HG03558 (cell line): ENCODE measurements at regions not wholly inside any gene's neighbourhood (a gene's known extent, or its start where the extent isn't known, plus 50 kb on each side); places are given as distances from the start of the nearest gene placed in this dataset.
"Not testable (repeated sequence)": the region's sequence is repeated elsewhere in the genome, so short reads cannot be mapped to it uniquely, and the experiment has no call there.

Experiments used
- ATAC-seq: cut with Tn5 transposase; IDR thresholded peaks from one replicate; pipeline ENCODE4 v1.9.1; 2021; ENCODE audit warnings: moderate number of reproducible peaks; ENCODE audit not compliant: unreplicated experiment; ENCODE audit errors: extremely low read depth

DNA sequence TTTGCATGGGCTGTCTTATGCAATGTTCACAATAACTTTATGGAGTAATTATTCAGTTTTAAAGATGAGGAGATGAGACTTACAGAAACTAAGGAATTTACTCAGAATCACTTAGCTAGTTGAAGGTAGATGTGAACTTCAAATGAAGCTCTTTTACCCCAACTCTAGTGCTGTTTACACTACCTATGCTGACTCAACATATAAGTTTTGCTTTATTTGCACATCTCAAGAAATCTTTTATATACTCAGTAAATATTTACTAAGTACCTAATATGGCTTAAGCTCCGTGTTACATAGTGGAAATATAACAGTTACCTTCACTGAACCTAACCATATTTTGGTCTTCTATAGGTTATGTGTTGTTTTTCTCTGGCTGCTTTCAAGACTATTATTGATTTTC lies 293.2 kb downstream of the ANXA1 start:
- ATAC-seq: no peak

DNA sequence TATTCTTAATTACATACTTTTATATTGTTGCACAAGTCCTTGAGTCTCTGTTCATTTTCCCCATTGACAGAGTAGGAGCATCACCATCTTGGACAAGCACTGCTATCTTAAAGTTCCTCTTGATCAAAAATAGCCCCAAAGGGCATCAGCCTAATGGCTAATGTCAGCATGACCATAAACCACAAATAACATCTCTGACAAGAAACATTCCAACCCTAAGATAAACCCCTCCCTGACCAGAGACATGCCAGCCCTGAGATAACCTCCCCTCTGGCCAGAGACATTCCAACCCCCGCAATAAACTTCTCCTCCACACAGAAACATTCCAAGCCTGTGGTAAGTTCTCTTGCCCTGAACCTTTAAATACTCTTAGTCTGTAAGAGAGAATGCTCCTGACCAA lies 293.7 kb downstream of the ANXA1 start:
- ATAC-seq: not testable (repeated sequence)

DNA sequence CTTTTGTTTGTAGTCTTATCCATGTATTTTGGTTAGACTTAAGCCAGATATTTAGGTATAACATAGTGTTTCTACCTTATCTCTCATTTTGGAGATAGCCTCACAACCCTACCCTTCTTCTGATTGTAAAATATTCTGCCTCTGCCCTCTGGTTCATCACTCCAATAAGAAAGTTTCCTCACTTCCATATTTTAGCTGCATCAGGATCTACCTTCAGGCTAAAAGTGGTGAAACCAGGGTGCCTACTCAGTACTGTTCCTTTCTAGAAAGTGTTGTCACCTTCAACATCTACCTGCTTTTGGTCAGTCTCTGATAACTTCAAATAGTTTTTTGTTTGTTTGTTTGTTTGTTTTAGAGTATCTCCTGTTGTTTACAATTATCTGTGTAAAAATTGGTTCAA lies 294.6 kb downstream of the ANXA1 start:
- no peak for ATAC-seq

DNA sequence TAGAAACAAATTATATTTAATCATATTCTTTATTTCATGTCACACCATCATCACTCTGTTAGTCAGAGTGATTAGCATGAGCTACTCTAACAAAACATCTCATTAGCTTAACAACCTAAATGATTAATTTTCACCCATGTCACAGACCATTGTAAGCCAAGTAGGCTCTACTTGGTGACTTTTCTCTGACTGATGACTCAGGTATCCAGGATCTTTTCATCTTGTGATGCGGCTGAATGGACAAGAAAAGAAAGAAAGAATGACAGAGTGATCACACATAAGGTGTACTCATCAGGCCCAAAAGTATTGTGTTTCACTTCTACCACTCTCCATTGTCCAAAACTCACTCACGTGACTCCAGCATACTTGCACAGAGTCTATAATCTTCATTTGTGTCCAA lies 299.3 kb downstream of the ANXA1 start:
- no peak for ATAC-seq

DNA sequence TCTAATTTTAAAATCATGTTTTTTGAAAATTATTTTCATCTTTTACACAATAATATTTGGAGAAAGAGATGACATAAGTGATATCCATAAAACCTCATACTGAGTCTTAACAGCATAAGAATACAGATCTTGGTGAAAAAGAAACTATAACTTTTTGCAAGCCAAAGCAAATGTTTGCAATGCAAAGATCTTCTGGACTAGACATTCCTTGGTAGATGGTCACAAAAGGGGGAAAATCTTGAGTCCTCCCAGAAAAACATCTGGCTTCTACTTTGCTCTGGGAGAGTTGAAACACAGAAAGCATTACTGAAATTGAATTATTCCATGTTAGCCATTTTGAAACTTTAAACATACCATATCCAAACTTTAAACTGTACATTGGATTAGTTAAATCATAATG lies 308.2 kb downstream of the ANXA1 start:
- no peak for ATAC-seq

DNA sequence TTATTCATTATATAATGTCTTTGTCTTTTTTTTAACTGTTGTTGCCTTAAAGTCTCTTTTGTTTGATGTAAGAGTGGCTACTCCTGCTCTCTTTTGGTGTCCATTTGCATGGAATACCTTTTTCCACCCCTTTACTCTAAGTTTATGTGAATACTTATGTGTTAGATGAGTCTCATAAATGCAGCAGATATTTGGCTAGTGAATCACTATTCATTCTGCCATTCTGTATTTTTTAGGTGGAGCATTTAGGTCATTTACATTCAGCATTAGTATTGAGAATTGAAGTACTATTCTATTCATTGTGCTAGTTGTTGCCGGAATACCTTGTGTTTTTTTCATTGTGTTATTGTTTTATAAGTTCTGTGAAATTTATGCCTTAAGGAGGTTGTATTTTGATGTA lies 317.1 kb downstream of the ANXA1 start:
- ATAC-seq: no peak

DNA sequence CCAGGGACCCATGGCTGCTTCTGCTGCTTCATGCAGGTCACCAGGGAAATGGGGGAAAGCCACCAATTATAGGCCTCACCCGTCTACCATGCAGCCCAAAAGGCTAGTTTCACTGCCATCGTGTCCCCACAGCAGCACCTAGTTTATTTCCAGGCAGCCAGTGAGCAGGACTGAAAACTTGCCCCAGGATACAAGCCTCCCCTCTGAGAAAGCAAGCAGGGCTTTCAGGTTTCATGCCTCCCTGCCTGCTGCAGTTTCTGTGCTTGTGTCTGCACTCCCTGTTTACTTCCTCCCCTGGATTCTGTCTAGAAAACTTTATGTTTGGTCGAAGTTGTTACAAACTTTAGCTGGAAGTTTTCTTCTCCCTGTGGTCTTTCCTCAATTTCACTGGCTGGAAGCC lies 319.1 kb downstream of the ANXA1 start:
- no peak for ATAC-seq

DNA sequence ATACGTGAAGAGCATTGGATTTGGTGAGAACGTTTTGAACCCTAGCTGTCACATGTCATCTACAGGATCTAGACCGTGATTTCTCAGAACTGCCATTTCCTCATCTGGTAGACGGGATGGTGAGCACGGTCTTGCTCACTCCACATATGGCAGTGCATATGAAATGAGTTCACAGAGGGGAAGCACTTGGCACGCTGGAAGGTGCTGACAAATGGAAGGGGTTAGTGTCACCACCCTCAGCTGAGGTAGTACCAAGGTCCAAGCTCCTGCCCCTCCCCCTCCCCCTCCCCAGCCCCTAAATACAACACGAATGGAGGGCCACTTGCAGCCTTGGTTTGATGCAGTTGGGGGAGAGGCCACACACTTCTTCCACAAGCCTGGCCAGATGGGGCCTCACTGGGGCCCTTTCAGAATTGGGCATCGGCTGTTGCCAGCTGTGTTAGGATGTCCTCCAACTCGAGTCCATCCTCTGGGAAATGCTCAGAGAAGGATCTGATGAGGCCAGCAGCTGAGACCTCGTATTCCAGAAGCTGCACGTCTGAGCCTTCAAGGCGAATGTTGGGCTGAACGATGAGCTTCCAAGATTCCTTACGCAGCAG lies 322.4 kb downstream of the ANXA1 start:
- ATAC-seq: no peak

DNA sequence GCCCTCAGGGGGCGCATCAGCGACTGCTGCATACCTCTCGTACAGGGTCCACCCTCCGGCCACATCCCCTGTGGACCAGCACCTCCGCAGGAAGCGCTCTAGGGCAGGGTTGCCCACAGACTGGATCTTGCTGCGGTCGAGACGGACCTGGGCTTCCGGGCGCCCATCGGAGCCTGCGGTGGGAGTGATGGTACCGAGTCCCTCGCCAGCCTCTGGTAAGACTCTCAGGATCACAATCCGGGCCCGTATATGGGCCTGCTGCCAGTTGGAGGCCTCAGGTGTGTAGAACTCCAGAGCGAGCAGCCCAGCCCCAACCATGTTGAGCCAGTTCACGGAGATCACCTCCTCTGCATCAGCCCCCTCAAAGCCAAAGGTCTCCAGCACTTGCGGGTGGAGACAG lies 323.0 kb downstream of the ANXA1 start:
- ATAC-seq: no peak

DNA sequence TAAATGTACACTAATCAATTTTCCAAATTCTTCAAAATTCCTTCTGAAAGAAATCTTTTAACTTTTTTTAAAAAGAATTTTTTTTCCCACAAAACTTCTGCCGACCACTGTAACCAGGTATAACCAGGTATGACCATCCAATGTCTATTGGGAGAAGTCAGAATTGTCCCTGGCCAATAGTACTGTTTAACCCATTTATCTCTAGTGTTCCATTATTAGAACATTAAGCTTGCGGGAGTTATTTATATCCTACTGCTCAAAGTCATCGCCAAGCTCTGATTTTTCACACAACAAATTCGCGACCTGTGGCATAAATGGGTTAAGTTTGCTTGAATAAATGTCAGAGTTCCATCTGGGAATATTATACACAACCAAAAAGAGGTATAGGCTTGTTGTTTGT lies 343.2 kb downstream of the ANXA1 start:
- no peak for ATAC-seq

DNA sequence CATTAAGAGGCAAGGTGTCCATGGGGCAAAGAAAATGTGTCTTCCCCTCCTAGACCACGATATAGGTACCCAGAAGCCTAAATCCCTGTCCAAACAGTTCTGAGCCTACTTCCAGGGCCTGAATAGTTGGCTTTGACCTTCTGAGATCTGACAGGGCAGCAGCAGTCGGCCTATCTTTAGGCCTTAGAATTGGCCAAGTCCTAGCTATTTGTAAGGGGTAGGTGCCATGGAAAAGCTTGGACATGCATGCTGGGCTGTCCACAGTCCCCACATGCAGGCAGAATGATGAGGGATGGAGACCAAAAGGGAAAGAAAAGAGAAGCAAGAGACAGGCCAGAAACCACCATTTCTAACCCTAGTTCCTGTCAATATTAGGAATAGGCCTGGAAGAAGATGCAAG lies 346.1 kb downstream of the ANXA1 start:
- ATAC-seq: no peak

DNA sequence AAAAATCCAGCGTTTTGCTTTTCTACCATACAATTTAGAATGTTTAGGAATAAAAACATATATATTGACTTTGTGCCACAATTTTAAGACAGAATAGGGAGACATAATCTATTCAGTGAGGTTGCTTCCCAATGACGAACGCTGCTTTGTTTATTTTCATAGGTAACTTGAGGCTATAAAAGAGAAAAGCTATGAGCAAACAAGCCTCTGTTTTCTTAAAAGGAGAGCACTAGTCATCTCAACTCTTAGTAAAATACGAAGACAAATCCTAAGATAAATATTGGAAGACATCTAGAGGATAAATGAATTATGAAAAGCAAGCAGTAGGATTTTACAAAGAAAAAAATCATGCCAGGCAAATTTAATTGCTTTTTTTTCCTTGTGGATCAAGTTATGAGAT lies 363.6 kb downstream of the ANXA1 start:
- no peak for ATAC-seq

DNA sequence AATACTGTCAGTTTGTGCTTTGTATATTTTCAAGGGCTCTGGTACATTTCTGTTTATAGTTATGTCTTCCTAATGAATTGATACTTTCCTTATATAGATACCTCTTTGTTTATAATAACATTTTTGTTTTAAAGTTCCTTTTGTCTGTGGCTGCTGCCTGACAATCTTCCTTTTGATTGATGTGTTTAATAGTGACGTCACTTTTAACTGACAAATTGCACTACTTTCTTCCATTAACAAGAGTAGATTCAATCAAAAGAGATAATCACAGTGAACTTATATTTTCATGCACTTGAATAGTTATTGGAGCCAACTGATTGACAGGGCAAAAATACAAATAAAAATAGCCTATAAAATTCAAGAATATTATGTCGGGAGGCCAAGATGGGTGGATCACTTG lies 371.7 kb downstream of the ANXA1 start:
- ATAC-seq: no peak

DNA sequence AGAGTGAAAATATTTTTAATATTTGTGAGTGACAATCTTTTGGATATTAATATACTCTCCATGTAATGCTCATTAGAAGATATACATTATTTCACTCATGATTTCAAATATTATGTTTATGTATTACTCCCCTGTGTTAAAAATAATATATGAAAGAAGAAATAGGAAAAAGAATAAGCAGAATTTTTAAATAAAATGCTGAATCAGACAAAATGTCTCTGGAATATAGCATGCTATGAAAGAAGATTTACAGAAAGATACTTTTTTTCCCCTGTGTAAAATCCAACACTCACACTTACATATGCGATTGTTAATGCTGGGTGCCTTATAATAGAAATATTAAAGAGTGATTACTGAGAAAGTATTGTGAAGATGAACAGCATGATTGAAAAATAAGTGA lies 373.7 kb downstream of the ANXA1 start:
- no peak for ATAC-seq

DNA sequence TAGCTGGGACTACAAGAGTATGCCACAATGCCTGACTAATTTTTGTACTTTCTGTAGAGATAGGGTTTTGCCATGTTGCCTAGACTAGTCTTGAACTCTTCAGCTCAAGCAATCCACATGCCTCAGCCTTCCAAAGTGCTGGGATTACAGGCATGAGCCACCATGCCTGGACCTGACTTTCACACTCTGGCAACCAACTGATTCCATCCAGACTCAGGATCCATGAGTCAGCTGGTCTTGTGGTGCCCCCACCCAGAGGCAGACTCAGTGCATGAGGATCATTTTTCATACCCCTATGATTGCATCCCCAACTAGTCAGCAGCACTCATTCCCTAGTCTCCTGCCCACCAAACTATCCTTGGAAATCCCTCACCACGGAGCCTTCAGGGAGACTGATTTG lies 375.9 kb downstream of the ANXA1 start:
- ATAC-seq: no peak

DNA sequence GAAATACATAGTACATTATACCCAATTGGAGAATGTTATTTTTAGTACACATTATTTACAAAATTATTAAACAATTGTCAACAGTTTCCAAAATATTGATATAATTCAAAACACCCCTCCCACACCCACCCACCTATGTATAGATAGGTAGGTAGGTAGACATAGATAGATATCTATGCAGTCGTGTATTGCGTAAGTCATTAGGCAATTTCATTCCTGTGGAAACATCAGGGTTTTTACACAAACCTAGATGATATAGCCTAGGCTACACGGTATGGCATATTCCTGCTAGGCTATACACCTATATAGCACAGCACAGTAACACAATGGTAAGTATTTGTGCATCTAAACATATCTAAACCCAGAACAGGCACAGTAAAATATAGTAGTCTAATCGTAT lies 377.3 kb downstream of the ANXA1 start:
- no peak for ATAC-seq

DNA sequence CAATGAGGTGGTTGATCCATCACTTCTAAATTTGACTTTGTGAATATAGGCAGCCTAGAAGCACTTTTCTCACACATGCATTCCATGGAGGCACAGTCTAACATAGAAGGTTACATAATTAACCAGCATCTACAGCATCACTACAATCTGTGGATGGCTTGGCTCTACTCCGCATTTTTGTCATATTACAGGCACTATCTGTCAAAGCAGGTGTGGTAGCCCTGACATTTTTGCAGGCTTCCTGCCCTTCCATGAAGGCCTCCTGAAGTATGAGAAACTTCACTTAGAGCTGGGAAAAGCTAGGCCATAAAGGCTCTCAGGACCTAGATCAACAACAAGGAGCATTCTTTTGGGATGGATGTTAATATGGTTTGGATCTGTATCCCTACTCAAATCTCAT lies 378.0 kb downstream of the ANXA1 start:
- ATAC-seq: no peak

DNA sequence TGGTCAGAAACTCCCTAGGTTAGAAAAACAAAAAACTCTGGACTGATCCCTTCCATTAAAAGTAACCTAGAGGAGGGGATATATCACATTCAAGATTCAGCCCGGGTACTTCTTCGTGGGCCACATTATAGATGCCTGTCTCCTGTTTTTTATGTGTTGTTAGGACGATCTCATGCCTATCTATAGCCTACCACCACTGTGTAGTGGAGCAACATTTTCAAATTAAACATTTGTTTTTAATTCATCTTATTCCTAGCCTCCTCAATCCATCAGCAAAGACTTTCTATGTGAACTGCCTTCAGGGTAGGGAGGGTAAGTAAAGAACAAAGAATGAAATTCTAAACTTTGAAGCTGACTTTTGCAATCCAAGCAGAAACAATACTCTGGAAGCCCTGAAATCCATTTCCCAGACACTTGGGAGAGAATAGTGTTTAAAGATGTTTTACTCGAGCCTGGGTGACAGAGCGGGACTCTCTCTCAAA lies 379.4 kb downstream of the ANXA1 start:
- ATAC-seq: no peak

DNA sequence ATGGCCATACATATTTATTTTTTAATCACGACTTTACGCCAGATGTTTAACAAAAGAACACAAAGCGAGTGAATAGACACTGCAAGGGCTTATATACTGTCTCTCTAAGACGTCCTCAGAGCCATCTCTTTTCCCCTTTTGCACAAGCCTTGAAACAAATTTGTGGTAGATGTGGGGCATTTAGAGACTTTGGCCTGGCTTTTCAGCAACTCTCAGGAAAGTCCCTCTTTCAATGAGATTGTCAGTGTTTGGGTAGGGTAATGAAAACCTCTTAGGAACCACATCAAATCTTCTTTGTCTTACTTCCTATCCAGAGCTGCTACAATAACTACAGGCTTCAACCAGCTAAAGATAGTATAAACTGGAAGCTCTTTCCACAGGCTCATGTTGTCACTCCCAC lies 380.0 kb downstream of the ANXA1 start:
- peak; percentile 64 for ATAC-seq

DNA sequence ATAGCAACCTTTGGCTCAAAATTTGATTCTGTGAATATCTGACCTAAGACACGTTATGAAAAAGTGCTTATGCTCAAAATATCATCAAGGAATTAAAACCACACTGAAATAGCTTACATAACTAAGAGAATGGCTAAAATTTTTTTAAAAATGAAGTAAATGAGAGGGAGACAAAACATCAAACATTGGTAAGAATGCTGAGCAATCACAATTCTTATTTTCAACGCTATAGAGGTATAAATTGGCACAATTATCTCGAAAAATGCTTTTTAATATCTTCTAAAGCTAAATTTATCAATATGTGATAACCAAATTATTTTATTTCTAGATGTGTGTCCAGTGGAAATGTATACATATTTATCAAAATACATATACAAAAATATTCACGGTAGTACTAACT lies 381.3 kb downstream of the ANXA1 start:
- ATAC-seq: no peak

DNA sequence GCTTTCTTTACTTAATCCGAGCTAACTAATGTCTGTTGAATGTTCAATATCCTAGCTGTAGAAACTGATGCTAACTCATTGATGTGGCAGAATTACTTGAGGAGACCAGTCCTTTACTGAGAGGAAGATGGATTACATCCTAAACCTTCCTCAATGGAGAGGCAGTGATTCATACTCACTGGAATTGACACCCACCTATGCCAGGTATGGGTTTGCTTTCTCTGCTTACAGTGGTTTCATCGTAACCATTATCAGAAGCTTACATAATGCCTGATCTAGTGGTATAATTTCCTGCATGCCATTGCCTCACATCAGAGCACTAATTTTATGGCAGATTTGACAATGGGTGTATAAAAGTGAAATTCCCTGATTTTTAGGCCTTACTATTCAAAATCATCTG lies 384.7 kb downstream of the ANXA1 start:
- no peak for ATAC-seq

DNA sequence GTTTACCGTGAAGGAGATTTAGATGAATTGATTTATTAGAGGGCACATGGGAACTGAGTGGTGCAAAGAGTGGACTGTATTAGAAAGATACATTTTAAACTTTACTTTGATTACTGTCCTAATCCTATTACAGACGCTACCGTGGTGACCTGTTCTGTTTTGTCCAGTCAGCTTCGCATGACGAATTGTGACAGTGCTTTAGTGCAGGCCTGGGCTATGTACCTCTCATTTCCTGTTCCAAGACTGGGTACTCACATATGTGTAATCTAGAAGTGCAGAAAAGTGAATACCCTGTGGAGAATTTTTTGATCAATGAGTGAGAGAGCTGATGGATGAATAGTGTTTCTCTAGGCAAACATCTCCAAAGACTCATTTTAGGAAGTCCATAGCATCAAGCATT lies 385.9 kb downstream of the ANXA1 start:
- no peak for ATAC-seq

DNA sequence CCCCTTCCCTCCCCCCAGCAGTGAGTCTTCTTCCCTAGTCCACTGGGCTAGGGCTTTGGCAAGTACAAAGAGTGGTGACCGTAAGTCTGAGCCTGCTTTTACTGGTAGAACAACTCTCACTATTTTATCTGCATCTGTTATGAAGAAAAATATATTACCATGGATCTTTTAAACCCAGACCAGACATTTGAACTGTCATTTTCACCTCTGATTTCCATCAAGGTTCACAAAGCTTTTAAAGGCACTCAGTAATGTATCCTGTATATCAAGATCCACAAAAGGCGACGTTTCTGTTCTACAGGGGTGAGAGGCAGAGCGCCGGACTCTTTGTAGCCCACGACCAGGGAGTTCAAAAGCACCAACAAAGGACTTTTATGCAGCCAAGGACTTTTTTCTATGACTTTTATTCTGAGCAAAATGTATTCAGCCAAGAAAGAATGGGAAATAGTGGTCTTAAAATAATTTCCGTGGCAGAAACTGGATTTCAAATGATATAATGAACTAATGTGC lies 388.3 kb downstream of the ANXA1 start:
- ATAC-seq: no peak
